ENCODE measurements at regions not wholly inside any gene's neighbourhood (a gene's known extent, or its start where the extent isn't known, plus 50 kb on each side); places are given as distances from the start of the nearest gene placed in this dataset.

- no peak for DNase-seq (ENCODE audit: low read depth, low spot score)
- no peaks in the 10 kb centered on the region for H3K27me3 Mint-ChIP-seq (ENCODE audit: low read depth)
- no peak overlapping the region for H3K4me3 Mint-ChIP-seq
- H3K4me1 Mint-ChIP-seq, result no peaks in the 10 kb centered on the region
- no peaks in the 10 kb centered on the region for H3K36me3 Mint-ChIP-seq (ENCODE audit: low read depth)
- H3K27ac Mint-ChIP-seq (ENCODE audit: unreplicated experiment), result no peak overlapping the region
- no peaks in the 10 kb centered on the region for H3K9me3 Mint-ChIP-seq
- no peak for TF ChIP-seq CTCF (conservative IDR thresholded peaks at IDR 0.05)
Observed at GRCh38 chr2:184004289-184004947, 593.9 kb upstream of the ZNF804A start.

GRCh38 chr2:184004948-184005672 lies 593.2 kb upstream of the ZNF804A start:
- Mint-ChIP-seq H3K27me3 (ENCODE audit: low read depth) (no peaks in the 10 kb centered on the region), H3K4me1 (no peaks in the 10 kb centered on the region), H3K9me3 (no peaks in the 10 kb centered on the region), H3K27ac (ENCODE audit: unreplicated experiment) (no peak overlapping the region), H3K4me3 (no peak overlapping the region), H3K36me3 (ENCODE audit: low read depth) (no peaks in the 10 kb centered on the region)
- DNase-seq (ENCODE audit: low read depth, low spot score), result no peak
- no peak for TF ChIP-seq CTCF (conservative IDR thresholded peaks at IDR 0.05)

DNA sequence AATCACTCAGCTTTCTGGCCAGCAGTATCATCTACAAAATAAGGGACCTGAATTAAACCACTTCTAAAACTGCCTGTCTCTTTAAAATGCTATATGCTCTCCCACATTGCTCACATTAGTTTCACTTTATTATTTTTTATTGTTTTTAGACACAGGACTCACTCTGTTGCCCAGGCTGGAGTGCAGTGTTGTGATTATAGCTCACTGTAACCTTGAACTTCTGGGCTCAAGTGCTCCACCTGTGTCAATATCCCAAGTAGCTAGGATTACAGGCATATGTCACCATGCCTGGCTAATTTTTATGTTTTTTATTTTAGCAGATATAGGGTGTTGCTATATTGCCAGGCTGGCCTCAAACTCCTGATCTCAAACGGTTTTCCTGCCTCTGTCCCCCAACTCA lies 591.3 kb upstream of the ZNF804A start:
- H3K36me3 Mint-ChIP-seq (ENCODE audit: low read depth), result no peaks in the 10 kb centered on the region
- no peak for TF ChIP-seq CTCF (conservative IDR thresholded peaks at IDR 0.05)

DNA sequence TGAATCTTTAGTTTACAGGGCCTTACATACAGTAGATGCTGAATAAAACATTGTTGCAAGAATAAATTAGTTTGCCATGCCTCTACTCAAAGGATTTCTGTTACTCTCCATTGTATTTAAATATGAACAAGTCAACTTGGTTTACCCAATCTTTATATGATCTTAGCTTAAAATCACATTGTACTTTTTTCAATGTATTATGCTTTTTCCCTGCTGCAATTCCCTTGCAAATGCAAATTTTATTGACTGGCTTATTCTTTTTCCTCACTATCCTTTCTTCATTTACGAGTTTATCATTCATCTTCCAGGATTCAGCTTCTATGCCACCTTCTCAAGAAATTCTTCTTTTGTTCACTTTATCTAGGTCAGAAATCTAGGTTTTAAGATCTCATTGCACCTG lies 571.4 kb upstream of the ZNF804A start:
- no peak overlapping the region for H3K4me3 Mint-ChIP-seq
- DNase-seq (ENCODE audit: low read depth, low spot score), result no peak
- H3K27me3 Mint-ChIP-seq (ENCODE audit: low read depth), result no peaks in the 10 kb centered on the region
- H3K36me3 Mint-ChIP-seq (ENCODE audit: low read depth), result no peaks in the 10 kb centered on the region
- H3K4me1 Mint-ChIP-seq, result peaks cover 9% of the 10 kb centered on the region
- no peak overlapping the region for H3K27ac Mint-ChIP-seq (ENCODE audit: unreplicated experiment)
- TF ChIP-seq CTCF (conservative IDR thresholded peaks at IDR 0.05), result no peak
- H3K9me3 Mint-ChIP-seq, result no peaks in the 10 kb centered on the region

More for the DNA sequence above, 591.3 kb upstream of the ZNF804A start:
- no peaks in the 10 kb centered on the region for H3K4me1 Mint-ChIP-seq
- no peak overlapping the region for H3K4me3 Mint-ChIP-seq
- no peak for DNase-seq (ENCODE audit: low read depth, low spot score)
- no peaks in the 10 kb centered on the region for H3K9me3 Mint-ChIP-seq
- H3K27me3 Mint-ChIP-seq (ENCODE audit: low read depth), result no peaks in the 10 kb centered on the region
- H3K27ac Mint-ChIP-seq (ENCODE audit: unreplicated experiment), result no peak overlapping the region

GRCh38 chr2:184030245-184030644 lies 568.1 kb upstream of the ZNF804A start:
- Mint-ChIP-seq H3K27me3 (ENCODE audit: low read depth) (no peaks in the 10 kb centered on the region), H3K4me3 (no peak overlapping the region), H3K27ac (ENCODE audit: unreplicated experiment) (no peak overlapping the region), H3K9me3 (no peaks in the 10 kb centered on the region), H3K36me3 (ENCODE audit: low read depth) (no peaks in the 10 kb centered on the region), H3K4me1 (peaks cover 11% of the 10 kb centered on the region)
- DNase-seq (ENCODE audit: low read depth, low spot score), result no peak
- no peak for TF ChIP-seq CTCF (conservative IDR thresholded peaks at IDR 0.05)

Measured in neural crest cell (in vitro differentiated cells).